BE2C (cell line): ENCODE measurements at regions not wholly inside any gene's neighbourhood (a gene's known extent, or its start where the extent isn't known, plus 50 kb on each side); places are given as distances from the start of the nearest gene placed in this dataset.
"Not testable (repeated sequence)": the region's sequence is repeated elsewhere in the genome, so short reads cannot be mapped to it uniquely, and the experiment has no call there.

Experiments used
- DNase-seq: peaks from one replicate; pipeline ENCODE4 v3.0.0-alpha.2; 2020
- H3K27me3 ChIP-seq: fragments of 250-450 bp; sonication (Bioruptor Pico); 2 replicates; pipeline ENCODE4 v1.5.1; 2020; ENCODE audit warnings: mild to moderate bottlenecking
- H3K36me3 ChIP-seq: fragments of 250-450 bp; sonication (Bioruptor Pico); 2 replicates; pipeline ENCODE4 v1.5.1; 2020; ENCODE audit warnings: mild to moderate bottlenecking
- H3K4me1 ChIP-seq: fragments of 250-450 bp; sonication (Bioruptor Pico); 2 replicates; pipeline ENCODE4 v1.5.1; 2020
- H3K4me3 ChIP-seq: 2 replicates; pipeline ENCODE4 v1.5.1; 2011; ENCODE audit warnings: low read depth, low read length
- H3K9me3 ChIP-seq: fragments of 250-450 bp; sonication (Bioruptor Pico); 2 replicates; pipeline ENCODE4 v1.5.1; 2020
- CTCF ChIP-seq: IDR thresholded peaks from 2 replicates; pipeline ENCODE4 v1.5.1; 2012; ENCODE audit warnings: mild to moderate bottlenecking, low read depth, low read length

DNA sequence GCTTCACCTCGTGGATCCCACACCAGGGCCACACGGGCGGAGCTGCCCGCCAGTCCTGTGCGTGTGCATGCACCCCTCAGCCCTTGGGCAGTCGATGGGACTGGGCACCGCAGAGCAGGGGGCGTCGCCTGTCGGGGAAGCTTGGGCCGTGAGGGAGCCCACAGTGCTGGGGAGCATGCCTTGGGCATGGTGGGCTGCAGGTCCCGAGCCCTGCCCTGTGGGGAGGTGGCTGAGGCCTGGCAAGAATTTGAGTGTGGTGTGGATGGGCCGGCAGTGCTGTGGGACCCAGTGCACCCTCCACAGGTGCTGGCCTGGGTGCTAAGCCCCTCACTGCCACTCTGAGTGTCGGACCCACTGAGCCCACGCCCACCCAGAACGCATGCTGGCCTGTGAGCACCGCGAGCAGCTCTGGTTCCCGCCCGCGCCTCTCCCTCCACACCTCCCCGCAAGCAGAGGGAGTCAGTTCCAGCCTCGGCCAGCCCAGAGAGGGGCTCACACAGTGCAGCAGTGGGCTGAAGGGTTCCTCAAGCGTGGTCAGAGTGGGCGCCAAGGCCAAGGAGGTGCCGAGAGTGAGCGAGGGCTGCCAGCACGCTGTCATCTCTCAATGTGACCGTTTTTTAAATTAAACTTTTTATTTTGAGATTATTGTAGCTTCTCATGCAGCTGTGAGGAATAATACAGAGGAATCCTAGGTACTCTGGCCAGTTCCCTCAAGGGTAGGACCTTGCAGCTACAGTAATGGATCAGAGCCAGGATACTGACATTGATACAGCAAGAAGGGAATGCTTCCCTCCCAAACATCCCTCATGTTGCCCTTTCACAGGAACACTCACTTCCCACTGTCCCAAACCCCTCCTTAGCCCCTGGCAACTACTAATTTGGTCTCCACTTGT is 127.7 kb downstream of the CRYBB2 start:
- Histone ChIP-seq H3K36me3 (peaks cover 62% of the 10 kb centered on the region), H3K4me1 (no peaks in the 10 kb centered on the region), H3K27me3 (no peaks in the 10 kb centered on the region), H3K4me3 (no peak overlapping the region), H3K9me3 (peaks cover 2% of the 10 kb centered on the region; the same call in 1 of the 2 replicates)
- DNase-seq: no peak
- no peak for TF ChIP-seq CTCF

GRCh38 chr22:25347752-25348102 is 128.3 kb downstream of the CRYBB2 start:
- H3K27me3 ChIP-seq: no peaks in the 10 kb centered on the region
- no peak overlapping the region for H3K4me3 ChIP-seq
- no peak for TF ChIP-seq CTCF
- peaks cover 66% of the 10 kb centered on the region for H3K36me3 ChIP-seq
- DNase-seq: no peak
- no peaks in the 10 kb centered on the region for H3K4me1 ChIP-seq
- peaks cover 2% of the 10 kb centered on the region; the same call in 1 of the 2 replicates for H3K9me3 ChIP-seq

DNA sequence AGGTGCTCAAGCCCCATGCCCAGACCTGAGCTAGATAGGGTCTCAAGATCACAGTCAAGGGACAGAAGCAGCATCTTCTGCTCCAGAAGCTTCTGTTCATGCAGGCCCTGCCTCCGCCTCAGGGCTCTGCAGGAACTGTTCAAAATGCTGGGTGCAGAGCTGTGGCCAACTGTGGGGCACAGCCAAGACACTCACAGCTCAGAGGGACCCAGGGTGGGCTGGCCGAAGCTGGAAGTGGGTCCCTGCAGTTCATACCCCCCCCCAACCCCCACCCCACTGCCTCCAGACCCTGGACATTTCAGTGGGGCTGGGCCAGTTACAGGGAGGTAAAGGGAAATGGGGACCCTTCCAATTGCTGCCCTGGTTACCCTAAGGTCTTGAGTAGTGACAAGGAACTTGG is 129.0 kb downstream of the CRYBB2 start:
- H3K27me3 ChIP-seq: no peaks in the 10 kb centered on the region
- H3K9me3 ChIP-seq: no peaks in the 10 kb centered on the region; the same call in 1 of the 2 replicates
- H3K4me3 ChIP-seq: no peak overlapping the region
- DNase-seq: no peak
- peaks cover 68% of the 10 kb centered on the region for H3K36me3 ChIP-seq
- TF ChIP-seq CTCF: no peak
- H3K4me1 ChIP-seq: no peaks in the 10 kb centered on the region

DNA sequence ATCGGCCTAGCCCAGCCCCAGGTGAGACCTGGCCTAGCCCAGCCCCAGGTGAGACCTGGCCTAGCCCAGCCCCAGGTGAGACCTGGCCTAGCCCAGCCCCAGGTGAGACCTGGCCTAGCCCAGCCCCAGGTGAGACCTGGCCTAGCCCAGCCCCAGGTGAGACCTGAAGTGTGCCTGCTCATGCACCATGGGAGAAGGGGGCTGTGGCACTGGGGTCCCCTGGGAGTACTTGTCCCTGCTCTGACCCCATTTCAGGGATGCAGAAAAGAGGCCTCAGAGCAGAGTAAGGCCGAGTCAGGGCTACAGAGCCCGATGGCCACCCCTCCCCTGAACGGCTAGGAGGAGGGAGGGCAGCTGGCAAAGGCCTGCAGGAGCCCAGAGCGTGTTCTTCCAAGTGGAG is 129.6 kb downstream of the CRYBB2 start:
- not testable (repeated sequence) for H3K4me3 ChIP-seq, H3K4me1 ChIP-seq, H3K27me3 ChIP-seq, H3K9me3 ChIP-seq, DNase-seq
- peaks cover 74% of the 10 kb centered on the region for H3K36me3 ChIP-seq

DNA sequence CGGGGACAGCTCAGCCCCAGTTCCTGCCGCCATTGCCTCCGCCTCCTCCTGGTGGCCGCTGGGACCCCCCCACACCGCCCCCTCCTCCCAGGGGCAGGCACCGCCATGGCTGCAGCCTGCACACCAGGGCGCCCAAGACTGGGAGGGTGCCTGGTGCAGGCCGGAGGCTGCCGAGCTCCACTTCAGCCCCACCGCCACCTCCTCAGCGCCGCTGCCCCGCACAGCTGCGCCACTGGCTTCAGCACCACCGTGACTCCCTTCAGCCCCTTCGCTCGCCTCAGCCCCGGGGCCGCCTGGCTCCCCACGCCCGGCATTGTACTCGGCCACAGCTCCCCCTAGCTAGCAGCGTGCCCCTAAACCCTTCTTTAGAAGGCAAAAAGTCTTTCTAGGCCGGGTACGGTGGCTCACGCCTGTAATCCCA is 131.1 kb downstream of the CRYBB2 start:
- Histone ChIP-seq H3K4me1 (no peaks in the 10 kb centered on the region), H3K36me3 (peaks cover 85% of the 10 kb centered on the region), H3K27me3 (no peaks in the 10 kb centered on the region), H3K9me3 (no peaks in the 10 kb centered on the region; the same call in 1 of the 2 replicates), H3K4me3 (no peak overlapping the region)
- no peak for TF ChIP-seq CTCF
- DNase-seq: no peak

DNA sequence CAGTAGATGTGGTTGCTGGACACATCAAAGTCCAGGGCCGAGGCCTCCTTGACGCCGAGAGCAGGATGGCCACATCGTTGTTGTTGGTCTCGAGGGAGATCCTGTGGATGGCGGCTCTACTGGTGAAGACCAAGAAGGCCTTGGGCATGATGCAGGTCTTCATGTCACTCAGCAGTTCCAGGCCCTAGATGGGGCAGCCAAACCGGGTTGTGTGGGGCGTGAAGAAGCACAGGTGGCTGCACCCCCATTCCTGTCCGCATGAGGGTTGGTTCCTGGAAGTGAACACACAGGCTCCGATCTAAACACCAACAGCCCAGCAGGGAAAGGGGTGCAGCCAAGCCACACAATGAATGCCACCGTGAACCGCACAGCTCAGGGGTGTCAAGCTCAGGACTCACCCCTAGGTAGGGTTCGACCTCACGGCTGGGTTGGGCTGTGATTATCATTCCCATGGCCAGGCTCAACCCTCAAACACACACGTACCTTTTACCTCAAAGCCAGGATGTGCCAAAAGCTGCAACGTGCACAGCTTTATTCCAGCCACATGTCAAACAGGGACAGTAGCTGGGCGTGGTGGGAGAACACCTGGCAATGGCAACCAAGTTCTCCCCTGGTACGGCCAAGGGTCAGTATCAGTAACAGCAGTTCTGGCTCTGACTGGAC is 132.3 kb downstream of the CRYBB2 start:
- TF ChIP-seq CTCF: no peak
- Histone ChIP-seq H3K4me3 (no peak overlapping the region), H3K27me3 (no peaks in the 10 kb centered on the region), H3K4me1 (no peaks in the 10 kb centered on the region), H3K36me3 (peaks cover 86% of the 10 kb centered on the region), H3K9me3 (no peaks in the 10 kb centered on the region; the same call in 1 of the 2 replicates)
- DNase-seq: no peak
